Gastrocnemius medialis (tissue), 4 donors: ENCODE measurements at regions not wholly inside any gene's neighbourhood (a gene's known extent, or its start where the extent isn't known, plus 50 kb on each side); places are given as distances from the start of the nearest gene placed in this dataset.

Experiments
- ATAC-seq, 2 donors: fragments of 150-250 bp; one replicate each; pipeline ENCODE4 v1.9.1; 2016
- DNase-seq, 2 donors: peaks; one replicate each; pipeline ENCODE4 v3.0.0-alpha.2; 2019
- H3K27ac ChIP-seq, 4 donors: fragments of 200-600 bp; sonication (generic); 1 replicate in 1 of 4; 2 replicates in 3 of 4; pipeline ENCODE4 v1.5.1; 2016 to 2018; ENCODE audit warnings: mild to moderate bottlenecking in 2 of 4, moderate library complexity in 1 of 4
- H3K27me3 ChIP-seq, 3 donors: fragments of 200-600 bp; sonication (generic) in 2 of 3; 1 replicate in 1 of 3; 2 replicates in 2 of 3; pipeline versions ENCODE4 v1.5.1 to v1.6.0; 2016 to 2019; ENCODE audit warnings: mild to moderate bottlenecking in 1 of 3, moderate library complexity in 1 of 3
- H3K36me3 ChIP-seq, 2 donors: fragments of 200-600 bp; sonication (generic) in 1 of 2; one replicate each; pipeline ENCODE4 v1.5.1; 2017 to 2018
- H3K4me1 ChIP-seq, 2 donors: fragments of 200-600 bp; sonication (generic) in 1 of 2; one replicate each; pipeline ENCODE4 v1.5.1; 2016 to 2017; ENCODE audit warnings: mild to moderate bottlenecking in 2 of 2
- H3K4me3 ChIP-seq, 4 donors: fragments of 200-600 bp; sonication (generic) in 3 of 4; 1 replicate in 1 of 4; 2 replicates in 3 of 4; pipeline ENCODE4 v1.5.1; 2016 to 2019; ENCODE audit warnings: mild to moderate bottlenecking in 2 of 4
- H3K9me3 ChIP-seq, 3 donors: fragments of 200-600 bp; sonication (generic) in 2 of 3; 1 replicate in 1 of 3; 2 replicates in 2 of 3; pipeline ENCODE4 v1.5.1; 2016 to 2019
- POLR2A ChIP-seq, 2 donors: fragments of 450-650 bp; IDR thresholded peaks; one replicate each; pipeline ENCODE4 v1.6.1; 2017; ENCODE audit warnings: antibody characterized with exemption in 2 of 2, mild to moderate bottlenecking in 2 of 2, moderate library complexity in 2 of 2
- in situ Hi-C, 4 donors: fragments of 200-750 bp; cut with MboI; loops; one replicate each; pipeline versions ENCODE4 v1.15.0 to v1.8.0; 2017; ENCODE audit warnings: low sequenced_read_pairs in 4 of 4
- intact Hi-C: fragments of 100-400 bp; cut with DNase I; formaldehyde crosslinking; loops from one replicate; pipeline ENCODE4 v1.15.1; 2023; ENCODE audit warnings: low total_unique reads
- TF ChIP-seq, protein P1 (sequence below), 5 experiments: fragments of 450-650 bp in 3 of 5; fragments of 200-600 bp in 2 of 5; sonication (generic) in 2 of 5; IDR thresholded peaks in 4 of 5; conservative IDR thresholded peaks in 1 of 5; 1 replicate in 4 of 5; 2 replicates in 1 of 5; pipeline ENCODE4 v1.5.1; 2016 to 2019; ENCODE audit warnings: antibody characterized with exemption in 5 of 5, mild to moderate bottlenecking in 3 of 5, moderate library complexity in 3 of 5

DNA sequence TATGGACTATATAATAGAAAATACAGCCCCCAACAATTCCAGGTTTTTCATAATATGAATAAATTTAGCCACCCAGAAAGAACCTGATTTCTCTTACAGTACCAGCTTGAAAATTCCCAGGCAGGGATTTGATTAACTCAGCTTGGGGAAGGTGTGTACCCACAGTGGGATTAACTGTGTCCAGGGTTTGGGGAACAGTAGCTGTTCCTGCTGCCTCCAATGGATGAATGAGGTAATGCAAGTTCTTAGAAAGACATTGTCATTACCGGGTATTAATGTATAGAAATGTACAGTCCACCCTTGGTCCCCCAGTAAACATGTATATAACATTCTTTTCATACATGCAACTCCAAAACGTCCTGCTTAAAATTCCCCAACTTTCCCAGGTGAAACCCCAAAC, 115.6 kb downstream of the LRIG3 start:
- intact Hi-C loops = no loop called here
- TF ChIP-seq POLR2A (IDR thresholded peaks at IDR 0.05) = no peak
- TF ChIP-seq, protein P1, sequence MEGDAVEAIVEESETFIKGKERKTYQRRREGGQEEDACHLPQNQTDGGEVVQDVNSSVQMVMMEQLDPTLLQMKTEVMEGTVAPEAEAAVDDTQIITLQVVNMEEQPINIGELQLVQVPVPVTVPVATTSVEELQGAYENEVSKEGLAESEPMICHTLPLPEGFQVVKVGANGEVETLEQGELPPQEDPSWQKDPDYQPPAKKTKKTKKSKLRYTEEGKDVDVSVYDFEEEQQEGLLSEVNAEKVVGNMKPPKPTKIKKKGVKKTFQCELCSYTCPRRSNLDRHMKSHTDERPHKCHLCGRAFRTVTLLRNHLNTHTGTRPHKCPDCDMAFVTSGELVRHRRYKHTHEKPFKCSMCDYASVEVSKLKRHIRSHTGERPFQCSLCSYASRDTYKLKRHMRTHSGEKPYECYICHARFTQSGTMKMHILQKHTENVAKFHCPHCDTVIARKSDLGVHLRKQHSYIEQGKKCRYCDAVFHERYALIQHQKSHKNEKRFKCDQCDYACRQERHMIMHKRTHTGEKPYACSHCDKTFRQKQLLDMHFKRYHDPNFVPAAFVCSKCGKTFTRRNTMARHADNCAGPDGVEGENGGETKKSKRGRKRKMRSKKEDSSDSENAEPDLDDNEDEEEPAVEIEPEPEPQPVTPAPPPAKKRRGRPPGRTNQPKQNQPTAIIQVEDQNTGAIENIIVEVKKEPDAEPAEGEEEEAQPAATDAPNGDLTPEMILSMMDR (IDR thresholded peaks at IDR 0.05 in 4 of 5, conservative IDR thresholded peaks at IDR 0.05 in 1 of 5) = no peak
- DNase-seq (no peak), ATAC-seq (no peak)
- Histone ChIP-seq H3K4me3 (no peak overlapping the region), H3K27me3 (no peaks in the 10 kb centered on the region), H3K36me3 (no peaks in the 10 kb centered on the region), H3K27ac (no peak overlapping the region), H3K9me3 (no peaks in the 10 kb centered on the region), H3K4me1 (no peaks in the 10 kb centered on the region)
- in situ Hi-C loops = no loop called here

DNA sequence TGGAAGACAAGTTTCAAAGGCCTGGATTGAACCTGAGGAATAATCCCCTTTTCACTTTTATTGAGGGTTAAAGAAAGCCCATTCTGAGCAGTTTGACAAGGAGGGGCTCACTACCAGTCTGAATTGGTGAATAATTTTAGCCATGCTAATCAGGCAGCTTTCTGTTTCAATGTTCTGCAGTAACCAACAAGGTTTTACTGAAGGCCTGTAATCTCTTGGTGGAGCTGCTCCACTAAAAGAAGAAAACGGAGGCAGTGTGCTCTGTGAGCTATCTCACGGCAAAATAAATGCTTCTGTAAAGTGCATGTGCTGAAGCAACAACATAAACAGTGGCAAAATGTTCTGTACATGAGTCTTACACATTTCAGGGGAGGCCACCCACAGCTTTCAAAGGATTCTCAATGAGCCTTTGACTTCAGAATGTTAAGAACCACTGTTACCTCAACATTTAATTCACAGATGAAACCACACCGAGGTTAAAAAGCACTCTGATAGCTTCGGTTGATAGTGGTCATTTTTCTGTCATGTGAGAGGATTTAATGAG, 111.2 kb downstream of the LRIG3 start:
- ATAC-seq = no peak
- Histone ChIP-seq H3K27ac (no peak overlapping the region), H3K36me3 (no peaks in the 10 kb centered on the region), H3K9me3 (no peaks in the 10 kb centered on the region), H3K27me3 (no peaks in the 10 kb centered on the region), H3K4me1 (no peaks in the 10 kb centered on the region), H3K4me3 (no peak overlapping the region)
- TF ChIP-seq POLR2A (IDR thresholded peaks at IDR 0.05) = no peak
- TF ChIP-seq, protein P1 (IDR thresholded peaks at IDR 0.05 in 4 of 5, conservative IDR thresholded peaks at IDR 0.05 in 1 of 5) = no peak
- in situ Hi-C loops (no loop called here), intact Hi-C loops (no loop called here)
- DNase-seq = no peak

DNA sequence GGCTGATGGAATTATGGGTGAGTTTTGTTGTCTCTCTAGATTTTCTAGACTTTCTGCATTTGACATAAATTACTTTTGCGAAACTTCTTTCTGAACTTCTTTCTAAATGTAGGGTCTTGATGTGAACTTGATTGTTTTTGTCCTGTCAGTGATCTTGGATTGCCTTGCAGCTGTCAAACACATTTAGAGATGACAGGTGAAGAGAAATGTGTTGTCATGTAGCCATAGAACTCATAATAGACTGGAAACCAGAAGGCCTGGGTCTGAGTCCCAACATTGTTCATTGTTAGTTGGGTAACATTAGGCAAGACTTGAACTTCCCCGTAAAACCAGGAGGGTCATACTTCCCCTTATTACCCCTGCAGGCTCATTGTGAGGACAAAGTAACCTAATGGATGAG, 109.0 kb downstream of the LRIG3 start:
- intact Hi-C loops = no loop called here
- H3K9me3 ChIP-seq = no peaks in the 10 kb centered on the region
- in situ Hi-C loops = no loop called here
- H3K27ac ChIP-seq = no peak overlapping the region
- no peaks in the 10 kb centered on the region for H3K36me3 ChIP-seq
- TF ChIP-seq, protein P1 (IDR thresholded peaks at IDR 0.05 in 4 of 5, conservative IDR thresholded peaks at IDR 0.05 in 1 of 5) = no peak
- no peak for DNase-seq
- no peaks in the 10 kb centered on the region for H3K27me3 ChIP-seq
- no peak overlapping the region for H3K4me3 ChIP-seq
- no peak for ATAC-seq
- no peaks in the 10 kb centered on the region for H3K4me1 ChIP-seq

DNA sequence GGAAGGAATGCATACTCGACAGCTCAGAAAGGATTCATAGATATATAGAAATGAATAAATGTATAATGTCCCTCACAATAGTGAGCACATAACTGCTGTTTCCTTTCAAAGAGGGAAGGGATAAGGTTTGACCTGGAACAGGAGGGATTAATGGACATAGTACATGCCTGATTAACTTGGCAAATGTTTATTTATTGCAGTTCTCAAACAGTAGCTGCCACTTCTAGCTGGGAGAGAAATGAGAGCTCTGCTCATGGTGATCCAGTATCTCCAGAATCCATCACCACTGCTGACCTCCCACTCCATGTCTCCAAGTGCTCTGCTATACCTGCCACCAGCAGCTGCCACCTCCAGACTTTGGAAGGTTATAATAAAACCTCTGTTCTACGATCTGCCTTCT, 108.1 kb downstream of the LRIG3 start:
- Histone ChIP-seq H3K27me3 (no peaks in the 10 kb centered on the region), H3K27ac (no peak overlapping the region), H3K4me1 (no peaks in the 10 kb centered on the region), H3K4me3 (no peak overlapping the region), H3K36me3 (no peaks in the 10 kb centered on the region), H3K9me3 (no peaks in the 10 kb centered on the region)
- in situ Hi-C loops = no loop called here
- TF ChIP-seq, protein P1 (IDR thresholded peaks at IDR 0.05 in 4 of 5, conservative IDR thresholded peaks at IDR 0.05 in 1 of 5) = no peak
- TF ChIP-seq POLR2A (IDR thresholded peaks at IDR 0.05) = no peak
- intact Hi-C loops = no loop called here
- DNase-seq (no peak), ATAC-seq (no peak)

DNA sequence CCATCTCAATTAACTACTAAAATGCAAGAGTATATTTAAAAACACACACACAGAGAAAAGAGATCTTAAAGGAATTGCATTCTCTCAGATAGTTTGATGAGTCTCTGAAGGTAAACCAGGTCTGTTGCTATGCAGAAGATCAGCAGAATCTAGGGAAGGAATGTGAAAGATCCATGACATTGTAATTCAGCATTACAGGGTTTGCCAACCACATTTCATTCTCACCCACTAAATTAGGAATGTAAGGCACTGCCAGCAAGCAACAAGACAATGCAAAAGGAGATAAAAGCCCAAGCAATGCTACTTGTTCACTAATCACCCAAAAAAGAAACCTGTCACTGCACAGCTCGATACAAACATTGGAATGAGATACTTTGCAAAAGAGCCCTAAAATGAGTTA, 106.3 kb downstream of the LRIG3 start:
- Histone ChIP-seq H3K36me3 (no peaks in the 10 kb centered on the region), H3K4me1 (no peaks in the 10 kb centered on the region), H3K9me3 (no peaks in the 10 kb centered on the region), H3K27me3 (no peaks in the 10 kb centered on the region), H3K27ac (no peak overlapping the region), H3K4me3 (no peak overlapping the region)
- in situ Hi-C loops = no loop called here
- DNase-seq (no peak), ATAC-seq (no peak)
- intact Hi-C loops = no loop called here
- TF ChIP-seq POLR2A (IDR thresholded peaks at IDR 0.05) = no peak
- TF ChIP-seq, protein P1 (IDR thresholded peaks at IDR 0.05 in 4 of 5, conservative IDR thresholded peaks at IDR 0.05 in 1 of 5) = no peak
